Testis (tissue), 2 donors: ENCODE measurements at regions not wholly inside any gene's neighbourhood (a gene's known extent, or its start where the extent isn't known, plus 50 kb on each side); places are given as distances from the start of the nearest gene placed in this dataset.

ENCODE experiments used
- DNase-seq: peaks from one replicate; pipeline ENCODE4 v3.0.0-alpha.2; 2019
- H3K27ac ChIP-seq, 2 donors: fragments of 200-600 bp; sonication (generic); one replicate each; pipeline ENCODE4 v1.5.1; 2019
- H3K27me3 ChIP-seq: fragments of 200-600 bp; sonication (generic); one replicate; pipeline ENCODE4 v1.5.1; 2019
- H3K36me3 ChIP-seq: fragments of 200-600 bp; sonication (generic); one replicate; pipeline ENCODE4 v1.5.1; 2017; ENCODE audit warnings: low read depth; ENCODE audit errors: missing control alignments
- H3K4me1 ChIP-seq: fragments of 200-600 bp; sonication (generic); one replicate; pipeline ENCODE4 v1.5.1; 2019
- H3K4me3 ChIP-seq, 2 donors: fragments of 200-600 bp; sonication (generic); one replicate each; pipeline ENCODE4 v1.5.1; 2017 to 2019
- H3K9me3 ChIP-seq: fragments of 200-600 bp; sonication (generic); one replicate; pipeline ENCODE4 v1.5.1; 2017
- POLR2A ChIP-seq: fragments of 450-650 bp; IDR thresholded peaks from one replicate; pipeline ENCODE4 v1.6.1; 2017; ENCODE audit warnings: antibody characterized with exemption, mild to moderate bottlenecking, moderate library complexity
- WGBS, 2 donors: methylation state at CpG; one replicate each; pipeline ENCODE4 v1.1.5; 2018; 5-methylcytosine and 5-hydroxymethylcytosine counted together
- intact Hi-C: fragments of 100-400 bp; cut with DNase I; formaldehyde crosslinking; loops from one replicate; pipeline ENCODE4 v1.15.1; 2023; ENCODE audit warnings: low total_unique reads
- TF ChIP-seq, protein P1 (sequence below), 3 experiments: fragments of 450-650 bp in 2 of 3; fragments of 200-600 bp in 1 of 3; sonication (generic) in 1 of 3; IDR thresholded peaks; one replicate each; pipeline ENCODE4 v1.5.1; 2016 to 2019; ENCODE audit warnings: antibody characterized with exemption in 3 of 3, mild to moderate bottlenecking in 2 of 3, moderate library complexity in 1 of 3

DNA sequence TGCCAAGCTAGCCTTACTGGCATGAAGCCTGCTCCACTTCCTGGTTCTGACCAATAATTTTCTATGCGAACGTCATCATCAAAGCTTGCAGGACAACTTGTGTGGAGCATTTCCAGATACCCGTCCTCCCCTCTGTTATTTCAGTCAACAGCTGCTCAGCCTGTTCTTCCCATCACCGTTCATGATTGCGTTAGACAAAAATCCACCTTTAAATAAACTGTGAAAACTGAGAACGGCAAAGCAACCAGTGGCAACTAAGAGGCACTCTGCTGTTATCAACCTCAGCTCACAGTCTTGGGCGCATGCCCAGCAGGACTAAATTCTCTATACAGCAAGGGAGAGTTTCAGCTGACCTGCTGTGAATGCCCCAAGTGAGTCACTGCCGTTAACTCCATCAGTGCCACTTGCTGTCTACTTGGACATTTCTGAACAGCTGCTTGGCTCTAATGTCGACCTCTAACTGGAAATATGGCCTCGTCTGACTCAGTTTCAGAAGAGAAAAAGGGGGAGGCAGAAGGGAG is 207.4 kb upstream of the RUNX1 start:
- peak; percentile 85 for DNase-seq
- H3K4me1 ChIP-seq, result no peaks in the 10 kb centered on the region
- H3K27me3 ChIP-seq, result no peaks in the 10 kb centered on the region
- no peak overlapping the region for H3K27ac ChIP-seq
- 20 to 42% methylated on average over 10 of the region's 10 CpGs for WGBS, 2 donors
- intact Hi-C loops, result no loop called here
- no peaks in the 10 kb centered on the region for H3K36me3 ChIP-seq
- H3K9me3 ChIP-seq, result no peaks in the 10 kb centered on the region
- H3K4me3 ChIP-seq, result no peak overlapping the region
- TF ChIP-seq, protein P1, sequence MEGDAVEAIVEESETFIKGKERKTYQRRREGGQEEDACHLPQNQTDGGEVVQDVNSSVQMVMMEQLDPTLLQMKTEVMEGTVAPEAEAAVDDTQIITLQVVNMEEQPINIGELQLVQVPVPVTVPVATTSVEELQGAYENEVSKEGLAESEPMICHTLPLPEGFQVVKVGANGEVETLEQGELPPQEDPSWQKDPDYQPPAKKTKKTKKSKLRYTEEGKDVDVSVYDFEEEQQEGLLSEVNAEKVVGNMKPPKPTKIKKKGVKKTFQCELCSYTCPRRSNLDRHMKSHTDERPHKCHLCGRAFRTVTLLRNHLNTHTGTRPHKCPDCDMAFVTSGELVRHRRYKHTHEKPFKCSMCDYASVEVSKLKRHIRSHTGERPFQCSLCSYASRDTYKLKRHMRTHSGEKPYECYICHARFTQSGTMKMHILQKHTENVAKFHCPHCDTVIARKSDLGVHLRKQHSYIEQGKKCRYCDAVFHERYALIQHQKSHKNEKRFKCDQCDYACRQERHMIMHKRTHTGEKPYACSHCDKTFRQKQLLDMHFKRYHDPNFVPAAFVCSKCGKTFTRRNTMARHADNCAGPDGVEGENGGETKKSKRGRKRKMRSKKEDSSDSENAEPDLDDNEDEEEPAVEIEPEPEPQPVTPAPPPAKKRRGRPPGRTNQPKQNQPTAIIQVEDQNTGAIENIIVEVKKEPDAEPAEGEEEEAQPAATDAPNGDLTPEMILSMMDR (IDR thresholded peaks at IDR 0.05), result no peak
- TF ChIP-seq POLR2A, result no peak

DNA sequence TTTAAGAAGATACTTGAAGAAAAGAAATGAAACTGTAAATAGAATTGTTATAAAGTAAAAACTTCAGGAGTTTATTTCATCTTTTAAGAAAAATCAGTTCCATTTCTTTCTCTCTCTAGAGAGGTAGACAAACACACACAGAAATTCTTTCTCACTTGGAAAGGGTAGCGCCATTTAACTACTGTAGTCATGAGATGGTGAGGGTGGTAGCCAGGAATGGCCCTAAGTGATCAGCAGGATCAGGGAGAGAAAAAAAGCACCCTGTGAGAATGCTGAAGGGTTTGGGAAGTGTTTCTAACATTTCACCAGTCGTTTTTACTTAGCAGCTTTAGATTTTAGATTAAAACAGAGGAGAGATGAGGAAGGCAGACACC is 205.7 kb upstream of the RUNX1 start:
- Histone ChIP-seq H3K4me3 (no peak overlapping the region), H3K9me3 (no peaks in the 10 kb centered on the region), H3K36me3 (no peaks in the 10 kb centered on the region), H3K27ac (no peak overlapping the region), H3K27me3 (no peaks in the 10 kb centered on the region), H3K4me1 (no peaks in the 10 kb centered on the region)
- no peak for TF ChIP-seq POLR2A
- TF ChIP-seq, protein P1 (IDR thresholded peaks at IDR 0.05), result no peak
- intact Hi-C loops, result no loop called here
- DNase-seq, result no peak
- WGBS, 2 donors, result 81 to 86% methylated on average over 2 of the region's 2 CpGs

DNA sequence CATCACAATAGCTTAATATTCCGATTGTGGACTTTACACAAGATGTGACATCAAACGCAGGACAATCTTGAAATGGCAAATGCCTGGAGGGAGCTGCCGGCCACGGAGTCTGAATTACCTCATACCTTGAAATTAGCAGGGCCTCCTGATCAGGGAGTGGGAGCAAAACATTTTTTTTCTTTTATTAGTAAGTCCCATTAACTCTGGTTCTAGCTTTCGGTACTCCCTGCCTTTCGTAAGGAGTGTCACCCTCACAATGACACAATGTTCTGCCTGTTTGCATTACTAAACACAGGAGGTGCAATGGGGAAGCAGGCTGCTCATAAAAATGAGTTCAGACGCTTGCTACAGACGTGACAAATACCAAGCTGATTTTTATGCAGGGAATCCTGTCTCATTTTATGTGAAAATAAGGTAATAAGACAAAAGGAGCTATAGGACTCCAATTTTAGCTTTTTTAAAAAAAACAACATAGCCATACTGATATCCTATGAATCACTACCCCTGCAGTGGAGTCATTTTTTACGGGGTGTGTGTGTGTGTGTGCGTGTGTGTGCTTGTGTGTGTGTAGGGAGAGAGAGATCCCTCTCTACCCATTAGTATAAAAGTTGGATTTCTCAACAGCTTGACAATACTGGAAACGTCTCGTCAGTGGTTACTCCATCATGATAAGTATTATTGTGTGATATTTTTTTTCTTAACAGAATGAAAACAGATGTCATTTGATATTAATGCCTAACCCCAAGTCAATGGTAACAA is 205.1 kb upstream of the RUNX1 start:
- WGBS, 2 donors, result 84 to 90% methylated on average over 12 of the region's 12 CpGs
- Histone ChIP-seq H3K27me3 (no peaks in the 10 kb centered on the region), H3K9me3 (no peaks in the 10 kb centered on the region), H3K4me3 (no peak overlapping the region), H3K36me3 (no peaks in the 10 kb centered on the region), H3K27ac (no peak overlapping the region), H3K4me1 (no peaks in the 10 kb centered on the region)
- TF ChIP-seq POLR2A, result no peak
- TF ChIP-seq, protein P1 (IDR thresholded peaks at IDR 0.05), result no peak
- DNase-seq, result no peak
- intact Hi-C loops, result no loop called here

DNA sequence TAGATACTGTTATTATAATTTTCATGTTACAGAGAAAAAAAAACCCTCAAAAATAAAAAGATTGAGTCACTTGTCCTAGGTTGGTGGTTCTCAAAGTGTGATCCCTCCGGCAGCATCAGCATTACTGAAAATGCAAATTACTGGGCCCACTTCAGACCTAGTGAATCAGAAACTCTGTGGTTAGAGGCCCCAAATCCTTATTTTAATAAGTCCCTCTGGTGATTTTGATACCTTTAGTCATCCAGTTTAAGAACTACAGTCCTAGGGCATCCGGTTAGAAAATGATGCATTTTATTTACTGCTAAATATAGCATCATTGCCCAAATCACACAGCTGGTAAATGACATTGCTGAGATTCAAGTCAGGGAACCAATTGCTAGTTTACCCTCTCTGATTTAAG is 203.7 kb upstream of the RUNX1 start:
- H3K4me3 ChIP-seq, result no peak overlapping the region
- no peak for DNase-seq
- WGBS, 2 donors, result 84 to 89% methylated on average over 2 of the region's 2 CpGs
- intact Hi-C loops, result no loop called here
- no peaks in the 10 kb centered on the region for H3K27me3 ChIP-seq
- H3K27ac ChIP-seq, result no peak overlapping the region
- TF ChIP-seq, protein P1 (IDR thresholded peaks at IDR 0.05), result no peak
- no peak for TF ChIP-seq POLR2A
- no peaks in the 10 kb centered on the region for H3K36me3 ChIP-seq
- H3K4me1 ChIP-seq, result no peaks in the 10 kb centered on the region
- no peaks in the 10 kb centered on the region for H3K9me3 ChIP-seq

DNA sequence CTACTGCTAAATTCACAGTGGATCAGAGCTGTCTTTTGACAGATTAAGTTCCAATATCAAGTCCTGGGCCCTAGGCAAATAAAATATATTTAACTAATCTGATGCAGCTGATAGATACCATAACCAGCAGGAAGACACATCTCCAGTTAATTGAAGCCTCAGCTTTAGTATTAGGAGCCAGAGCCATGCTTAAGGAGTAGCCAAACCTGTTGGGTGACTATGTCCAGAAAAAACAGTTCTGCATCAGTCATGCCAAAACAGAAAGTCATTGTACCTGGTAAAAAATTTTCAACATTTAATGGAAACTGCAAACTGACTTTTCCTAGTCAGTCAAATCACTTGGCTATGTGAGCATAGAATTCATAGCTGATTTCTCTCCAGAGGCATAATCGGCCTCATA is 200.5 kb upstream of the RUNX1 start:
- Histone ChIP-seq H3K27ac (no peak overlapping the region), H3K36me3 (no peaks in the 10 kb centered on the region), H3K9me3 (no peaks in the 10 kb centered on the region), H3K4me3 (no peak overlapping the region), H3K4me1 (no peaks in the 10 kb centered on the region), H3K27me3 (no peaks in the 10 kb centered on the region)
- TF ChIP-seq POLR2A, result no peak
- TF ChIP-seq, protein P1 (IDR thresholded peaks at IDR 0.05), result no peak
- intact Hi-C loops, result no loop called here
- no peak for DNase-seq
- 95 to 97% methylated on average over 1 of the region's 1 CpG for WGBS, 2 donors
